Upper lobe of left lung (tissue), 6 donors: ENCODE measurements at regions not wholly inside any gene's neighbourhood (a gene's known extent, or its start where the extent isn't known, plus 50 kb on each side); places are given as distances from the start of the nearest gene placed in this dataset.
"Not testable (repeated sequence)": the region's sequence is repeated elsewhere in the genome, so short reads cannot be mapped to it uniquely, and the experiment has no call there.

ENCODE experiments used
- ATAC-seq, 2 donors: fragments of 200-7000 bp; cut with Tn5 transposase; one replicate each; pipeline ENCODE4 v1.9.1; 2022; ENCODE audit warnings: mild to moderate bottlenecking in 2 of 2, moderate library complexity in 2 of 2; ENCODE audit not compliant: low FRiP score in 2 of 2
- DNase-seq, 2 donors: peaks; one replicate each; pipeline ENCODE4 v3.0.0-alpha.2; 2019 to 2020
- H3K27ac ChIP-seq, 4 donors: fragments of 200-600 bp; sonication (generic); one replicate each; pipeline ENCODE4 v1.5.1; 2016 to 2019
- H3K27me3 ChIP-seq, 4 donors: fragments of 200-600 bp; sonication (generic); one replicate each; pipeline ENCODE4 v1.5.1; 2017 to 2019
- H3K36me3 ChIP-seq, 4 donors: fragments of 200-600 bp; sonication (generic); one replicate each; pipeline ENCODE4 v1.5.1; 2016 to 2019
- H3K4me1 ChIP-seq, 4 donors: fragments of 200-600 bp; sonication (generic); one replicate each; pipeline ENCODE4 v1.5.1; 2018 to 2019
- H3K4me3 ChIP-seq, 4 donors: fragments of 200-600 bp; sonication (generic); one replicate each; pipeline ENCODE4 v1.5.1; 2017 to 2019; ENCODE audit warnings: mild to moderate bottlenecking in 2 of 4, moderate library complexity in 1 of 4
- H3K9me3 ChIP-seq, 4 donors: fragments of 200-600 bp; sonication (generic); one replicate each; pipeline ENCODE4 v1.5.1; 2018 to 2019
- CTCF ChIP-seq, 6 experiments: fragments of 450-650 bp in 4 of 6; fragments of 200-600 bp in 2 of 6; sonication (generic) in 2 of 6; IDR thresholded peaks; one replicate each; pipeline ENCODE4 v1.5.1; 2016 to 2019; ENCODE audit warnings: antibody characterized with exemption in 6 of 6
- EP300 ChIP-seq, 4 donors: sonication (generic); formaldehyde crosslinking; IDR thresholded peaks; one replicate each; pipeline ENCODE4 v1.5.1; 2017; ENCODE audit warnings: antibody characterized with exemption in 4 of 4, control low read depth in 2 of 4
- POLR2A ChIP-seq, 4 donors: fragments of 450-650 bp; IDR thresholded peaks; one replicate each; pipeline ENCODE4 v1.5.1; 2016 to 2017; ENCODE audit warnings: antibody characterized with exemption in 4 of 4, mild to moderate bottlenecking in 2 of 4
- POLR2AphosphoS5 ChIP-seq, 2 donors: sonication (generic); formaldehyde crosslinking; IDR thresholded peaks; one replicate each; pipeline ENCODE4 v1.5.1; 2017; ENCODE audit warnings: antibody characterized with exemption in 2 of 2
- WGBS, 2 donors: methylation state at CpG; one replicate each; pipeline ENCODE4 v1.1.5; 2017 to 2018; 5-methylcytosine and 5-hydroxymethylcytosine counted together
- donor health status: DM: no; HTN: no; CAD: no; lungs with moderate emphysema.
- donor health status: DM: no; HTN: yes; CAD: no; lungs with severe emphysema.

GRCh38 chr9:16293610-16294009 lies 576.9 kb downstream of the BNC2 start:
- TF ChIP-seq CTCF (IDR thresholded peaks at IDR 0.05): no peak
- no peak for TF ChIP-seq POLR2A (IDR thresholded peaks at IDR 0.05)
- no peak for TF ChIP-seq EP300 (IDR thresholded peaks at IDR 0.05)
- TF ChIP-seq POLR2AphosphoS5 (IDR thresholded peaks at IDR 0.05): no peak
- no peak overlapping the region for H3K4me3 ChIP-seq
- peaks cover 0 to 5% (median 0%) of the 10 kb centered on the region in 4 donors for H3K9me3 ChIP-seq
- no peaks in the 10 kb centered on the region for H3K36me3 ChIP-seq
- no peaks in the 10 kb centered on the region for H3K27me3 ChIP-seq
- H3K4me1 ChIP-seq: no peaks in the 10 kb centered on the region
- 78 to 85% methylated on average over 2 of the region's 2 CpGs for WGBS, 2 donors
- ATAC-seq: peak in 1 of 2 donors; percentile 57
- DNase-seq: no peak
- H3K27ac ChIP-seq: no peak overlapping the region

- no peak overlapping the region for H3K27ac ChIP-seq
- TF ChIP-seq CTCF (IDR thresholded peaks at IDR 0.05) (no peak), EP300 (IDR thresholded peaks at IDR 0.05) (no peak), POLR2AphosphoS5 (IDR thresholded peaks at IDR 0.05) (no peak), POLR2A (IDR thresholded peaks at IDR 0.05) (no peak)
- no peak for DNase-seq
- no peak for ATAC-seq
- H3K27me3 ChIP-seq: no peaks in the 10 kb centered on the region
- H3K4me3 ChIP-seq: no peak overlapping the region
- WGBS, 2 donors: 73 to 83% methylated on average over 7 of the region's 7 CpGs
- no peaks in the 10 kb centered on the region for H3K4me1 ChIP-seq
- H3K9me3 ChIP-seq: peaks cover 0 to 5% (median 0%) of the 10 kb centered on the region in 4 donors
- no peaks in the 10 kb centered on the region for H3K36me3 ChIP-seq
Measured at GRCh38 chr9:16294133-16294770, 576.2 kb downstream of the BNC2 start.

GRCh38 chr9:16294940-16295339 lies 575.5 kb downstream of the BNC2 start:
- not testable (repeated sequence) for H3K9me3 ChIP-seq, H3K27me3 ChIP-seq, H3K4me3 ChIP-seq, H3K36me3 ChIP-seq, DNase-seq, H3K27ac ChIP-seq, ATAC-seq, H3K4me1 ChIP-seq
- WGBS, 2 donors: 85 to 90% methylated on average over 2 to 5 of the region's 5 CpGs

GRCh38 chr9:16299368-16299767 lies 571.1 kb downstream of the BNC2 start:
- not testable (repeated sequence) for H3K9me3 ChIP-seq, DNase-seq, H3K36me3 ChIP-seq, H3K4me1 ChIP-seq, H3K27ac ChIP-seq, H3K27me3 ChIP-seq, H3K4me3 ChIP-seq, ATAC-seq
- 81 to 86% methylated on average over 3 of the region's 3 CpGs for WGBS, 2 donors

- TF ChIP-seq POLR2A (IDR thresholded peaks at IDR 0.05): no peak
- no peak for TF ChIP-seq CTCF (IDR thresholded peaks at IDR 0.05)
- WGBS, 2 donors: 87 to 92% methylated on average over 6 of the region's 6 CpGs
Measured at GRCh38 chr9:16303506-16303905, 567.0 kb downstream of the BNC2 start.

GRCh38 chr9:16304301-16304700 lies 566.2 kb downstream of the BNC2 start:
- DNase-seq (no peak), ATAC-seq (no peak)
- Histone ChIP-seq H3K4me1 (no peaks in the 10 kb centered on the region), H3K9me3 (no peaks in the 10 kb centered on the region), H3K4me3 (no peak overlapping the region), H3K27me3 (no peaks in the 10 kb centered on the region), H3K36me3 (no peaks in the 10 kb centered on the region), H3K27ac (no peak overlapping the region)
- TF ChIP-seq EP300 (IDR thresholded peaks at IDR 0.05) (no peak), CTCF (IDR thresholded peaks at IDR 0.05) (no peak), POLR2A (IDR thresholded peaks at IDR 0.05) (no peak), POLR2AphosphoS5 (IDR thresholded peaks at IDR 0.05) (no peak)
- 64 to 69% methylated on average over 3 of the region's 3 CpGs for WGBS, 2 donors

More at GRCh38 chr9:16303506-16303905, 567.0 kb downstream of the BNC2 start:
- no peak for DNase-seq
- ATAC-seq: no peak
- no peaks in the 10 kb centered on the region for H3K36me3 ChIP-seq
- no peak overlapping the region for H3K4me3 ChIP-seq
- peaks cover 0 to under 1% (median 0%) of the 10 kb centered on the region in 4 donors for H3K9me3 ChIP-seq
- no peak overlapping the region for H3K27ac ChIP-seq
- no peaks in the 10 kb centered on the region for H3K27me3 ChIP-seq
- H3K4me1 ChIP-seq: no peaks in the 10 kb centered on the region
